Right lobe of liver (tissue), 4 donors: ENCODE measurements at regions not wholly inside any gene's neighbourhood (a gene's known extent, or its start where the extent isn't known, plus 50 kb on each side); places are given as distances from the start of the nearest gene placed in this dataset.

Experiments
- CTCF ChIP-seq, 4 donors: fragments of 200-600 bp in 3 of 4; fragments of 450-650 bp in 1 of 4; IDR thresholded peaks; one replicate each; pipeline versions ENCODE4 v1.5.1 to v1.8.0; 2016 to 2022; ENCODE audit warnings: antibody characterized with exemption in 4 of 4, mild to moderate bottlenecking in 2 of 4
- POLR2A ChIP-seq: fragments of 450-650 bp; IDR thresholded peaks from one replicate; pipeline ENCODE4 v1.6.1; 2017; ENCODE audit warnings: antibody characterized with exemption, mild to moderate bottlenecking
- donor health status: DM: no; HTN: no; CAD: no.
- donor health status: DM: no; HTN: no; CAD: no.
- donor health status: DM: no; HTN: yes; CAD: no.

GRCh38 chr9:85244856-85245255, 496.9 kb downstream of the AGTPBP1 start:
- TF ChIP-seq CTCF (IDR thresholded peaks at IDR 0.05): no peak
- TF ChIP-seq POLR2A: no peak
